Hepatocyte (in vitro differentiated cells): ENCODE measurements at regions not wholly inside any gene's neighbourhood (a gene's known extent, or its start where the extent isn't known, plus 50 kb on each side); places are given as distances from the start of the nearest gene placed in this dataset.
A peak's percentile ranks its signal among the peaks of the same experiment; 100 is the strongest.

ENCODE experiments used
- DNase-seq: peaks from one replicate; pipeline ENCODE4 v3.0.0-alpha.2; 2016; ENCODE audit warnings: low spot score
- H2AFZ ChIP-seq: fragments of 200-600 bp; sonication (generic); 2 replicates; pipeline ENCODE4 v1.6.0; 2016; ENCODE audit warnings: antibody characterized with exemption, mild to moderate bottlenecking
- H3K27ac ChIP-seq: fragments of 200-600 bp; sonication (generic); 2 replicates; pipeline ENCODE4 v1.5.1; 2016; ENCODE audit warnings: mild to moderate bottlenecking
- H3K27me3 ChIP-seq: fragments of 200-600 bp; sonication (generic); 2 replicates; pipeline ENCODE4 v1.6.1; 2016
- H3K36me3 ChIP-seq: fragments of 200-600 bp; sonication (generic); replicated peaks from 2 replicates; pipeline ENCODE4 v1.5.1; 2016; ENCODE audit warnings: low read depth; ENCODE audit not compliant: insufficient read depth
- H3K4me1 ChIP-seq: fragments of 200-600 bp; sonication (generic); 2 replicates; pipeline ENCODE4 v1.5.1; 2016; ENCODE audit warnings: mild to moderate bottlenecking, moderate library complexity; ENCODE audit not compliant: insufficient read depth
- H3K4me2 ChIP-seq: fragments of 200-600 bp; sonication (generic); 2 replicates; pipeline ENCODE4 v1.6.0; 2016
- H3K4me3 ChIP-seq: fragments of 200-600 bp; sonication (generic); 2 replicates; pipeline ENCODE4 v1.5.1; 2016; ENCODE audit warnings: mild to moderate bottlenecking
- H3K79me2 ChIP-seq: fragments of 200-600 bp; sonication (generic); 2 replicates; pipeline ENCODE4 v1.6.0; 2017; ENCODE audit warnings: mild to moderate bottlenecking
- H3K9me2 ChIP-seq: fragments of 200-600 bp; sonication (generic); replicated peaks from 2 replicates; pipeline ENCODE4 v1.6.0; 2017; ENCODE audit warnings: mild to moderate bottlenecking; ENCODE audit not compliant: insufficient read depth
- H3K9me3 ChIP-seq: fragments of 200-600 bp; sonication (generic); 2 replicates; pipeline ENCODE4 v1.5.1; 2016; ENCODE audit warnings: low read depth, mild to moderate bottlenecking
- H4K20me1 ChIP-seq: fragments of 200-600 bp; sonication (generic); 2 replicates; pipeline ENCODE4 v1.6.0; 2016; ENCODE audit warnings: mild to moderate bottlenecking; ENCODE audit not compliant: insufficient read depth, poor library complexity, severe bottlenecking
- CTCF ChIP-seq: fragments of 200-600 bp; sonication (generic); IDR thresholded peaks from 2 replicates; pipeline ENCODE4 v1.5.1; 2016; ENCODE audit warnings: antibody characterized with exemption, mild to moderate bottlenecking; ENCODE audit not compliant: poor library complexity
- EZH2 ChIP-seq: fragments of 200-600 bp; sonication (generic); IDR thresholded peaks from 2 replicates; pipeline ENCODE4 v1.6.1; 2016; ENCODE audit warnings: antibody characterized with exemption, mild to moderate bottlenecking, borderline replicate concordance
- EZH2phosphoT487 ChIP-seq: fragments of 200-600 bp; sonication (generic); IDR thresholded peaks from one replicate; pipeline ENCODE4 v1.6.1; 2018; ENCODE audit warnings: antibody characterized with exemption, mild to moderate bottlenecking, low read depth, moderate library complexity; ENCODE audit not compliant: unreplicated experiment, severe bottlenecking
- whole genome bisulfite sequencing: methylation state at CpG from one replicate; pipeline ENCODE4 v1.1.6; 2016; ENCODE audit warnings: low lambda C conversion rate; ENCODE audit errors: missing lambda C conversion rate; 5-methylcytosine and 5-hydroxymethylcytosine counted together

- Histone ChIP-seq H3K4me3 (no peak overlapping the region), H3K79me2 (no peaks in the 10 kb centered on the region), H2AFZ (no peak overlapping the region), H4K20me1 (no peaks in the 10 kb centered on the region), H3K4me1 (peaks cover 20% of the 10 kb centered on the region), H3K9me3 (peaks cover 7% of the 10 kb centered on the region), H3K9me2 (no peaks in the 10 kb centered on the region), H3K27ac (peak overlapping the region; percentile 93), H3K4me2 (peak overlapping the region; percentile 39), H3K27me3 (no peaks in the 10 kb centered on the region), H3K36me3 (no peaks in the 10 kb centered on the region)
- WGBS, result 57% methylated on average over 2 of the region's 2 CpGs
- DNase-seq, result peak; percentile 58
- TF ChIP-seq EZH2 (no peak), CTCF (no peak), EZH2phosphoT487 (no peak)
These were observed 50.3 kb upstream of the ATP13A3 start for GRCh38 chr3:194536871-194537637.
